Fibroblast of lung (primary cell): ENCODE measurements at regions not wholly inside any gene's neighbourhood (a gene's known extent, or its start where the extent isn't known, plus 50 kb on each side); places are given as distances from the start of the nearest gene placed in this dataset.

Source experiments
- EZH2 ChIP-seq: IDR thresholded peaks from 2 replicates; pipeline ENCODE4 v1.5.1; 2012; ENCODE audit warnings: low read length, control low read depth, mild to moderate bottlenecking; ENCODE audit errors: missing control alignments
- TF ChIP-seq, protein P1 (sequence below), 2 donors: IDR thresholded peaks in 1 of 2; conservative IDR thresholded peaks in 1 of 2; 1 replicate in 1 of 2; 2 replicates in 1 of 2; pipeline ENCODE4 v1.5.1; 2011 to 2012; ENCODE audit warnings: low read length in 2 of 2, control low read depth in 1 of 2, inconsistent platforms in 1 of 2, low read depth in 1 of 2, mild to moderate bottlenecking in 1 of 2

DNA sequence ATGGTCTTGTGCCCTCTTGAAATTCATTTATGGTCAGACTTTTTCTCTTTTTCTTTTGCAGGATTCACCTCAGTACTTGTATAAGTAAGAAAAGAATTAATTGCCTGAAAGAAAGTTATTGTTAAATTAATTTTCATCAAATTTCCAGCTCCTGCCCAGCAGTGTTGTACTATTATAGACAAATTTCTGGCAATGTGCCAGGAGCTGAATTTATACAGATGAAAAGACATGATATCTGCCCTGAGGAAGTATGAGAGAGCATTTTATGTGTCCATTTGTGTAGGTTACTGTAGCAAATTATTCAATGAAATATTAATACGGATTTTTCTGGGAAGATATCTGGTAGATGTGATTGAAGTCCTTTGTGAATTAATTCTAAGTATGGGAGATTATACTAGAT lies 2371.5 kb upstream of the TENM3 start:
- TF ChIP-seq, protein P1, sequence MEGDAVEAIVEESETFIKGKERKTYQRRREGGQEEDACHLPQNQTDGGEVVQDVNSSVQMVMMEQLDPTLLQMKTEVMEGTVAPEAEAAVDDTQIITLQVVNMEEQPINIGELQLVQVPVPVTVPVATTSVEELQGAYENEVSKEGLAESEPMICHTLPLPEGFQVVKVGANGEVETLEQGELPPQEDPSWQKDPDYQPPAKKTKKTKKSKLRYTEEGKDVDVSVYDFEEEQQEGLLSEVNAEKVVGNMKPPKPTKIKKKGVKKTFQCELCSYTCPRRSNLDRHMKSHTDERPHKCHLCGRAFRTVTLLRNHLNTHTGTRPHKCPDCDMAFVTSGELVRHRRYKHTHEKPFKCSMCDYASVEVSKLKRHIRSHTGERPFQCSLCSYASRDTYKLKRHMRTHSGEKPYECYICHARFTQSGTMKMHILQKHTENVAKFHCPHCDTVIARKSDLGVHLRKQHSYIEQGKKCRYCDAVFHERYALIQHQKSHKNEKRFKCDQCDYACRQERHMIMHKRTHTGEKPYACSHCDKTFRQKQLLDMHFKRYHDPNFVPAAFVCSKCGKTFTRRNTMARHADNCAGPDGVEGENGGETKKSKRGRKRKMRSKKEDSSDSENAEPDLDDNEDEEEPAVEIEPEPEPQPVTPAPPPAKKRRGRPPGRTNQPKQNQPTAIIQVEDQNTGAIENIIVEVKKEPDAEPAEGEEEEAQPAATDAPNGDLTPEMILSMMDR (conservative IDR thresholded peaks at IDR 0.05 in 1 of 2, IDR thresholded peaks at IDR 0.05 in 1 of 2; ENCODE audit: low read depth in 1 of 2, low read length in 2 of 2): no peak
- TF ChIP-seq EZH2: no peak
